ENCODE measurements at regions not wholly inside any gene's neighbourhood (a gene's known extent, or its start where the extent isn't known, plus 50 kb on each side); places are given as distances from the start of the nearest gene placed in this dataset.

DNA sequence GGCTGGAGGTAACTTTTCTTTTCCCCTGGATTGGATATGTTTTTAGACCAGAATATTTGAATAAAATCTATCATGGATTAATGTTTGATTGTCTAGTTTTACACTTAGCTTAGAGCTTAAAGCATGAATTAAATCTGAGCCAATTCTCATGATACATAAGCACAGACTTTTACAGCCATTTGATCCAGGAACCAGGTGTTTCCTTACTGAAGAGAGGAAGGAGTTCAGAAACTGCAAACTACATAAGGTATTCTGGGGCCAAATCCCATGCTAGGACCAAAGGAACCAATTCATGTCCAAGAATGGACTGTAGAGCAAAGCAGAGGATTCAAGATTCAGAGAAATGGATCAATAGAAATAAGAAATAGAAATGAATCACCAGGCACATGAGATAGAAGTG is 360.4 kb upstream of the ZNF608 start:
- Histone ChIP-seq H3K4me1 (ENCODE audit: control insufficient read depth in 2 of 2, insufficient read depth in 2 of 2, low read length in 2 of 2) (no peaks in the 10 kb centered on the region), H3K27ac (ENCODE audit: low read depth, low read length) (no peak overlapping the region), H3K36me3 (ENCODE audit: control insufficient read depth in 2 of 3, insufficient read depth in 3 of 3, low read length in 3 of 3) (no peaks in the 10 kb centered on the region), H3K4me3 (ENCODE audit: low read length) (no peak overlapping the region), H3K27me3 (ENCODE audit: control insufficient read depth in 2 of 2, insufficient read depth in 2 of 2, low read length in 2 of 2) (no peaks in the 10 kb centered on the region), H3K9me3 (ENCODE audit: control insufficient read depth in 2 of 3, low read length in 3 of 3) (no peaks in the 10 kb centered on the region)
- ATAC-seq, result no peak
- DNase-seq, result no peak
- Mint-ChIP-seq H3K4me3 (no peak overlapping the region), H3K27ac (no peak overlapping the region), H3K27me3 (no peaks in the 10 kb centered on the region), H3K4me1 (no peaks in the 10 kb centered on the region), H3K36me3 (no peaks in the 10 kb centered on the region), H3K9me3 (peaks cover 4 to 16% (median 8%) of the 10 kb centered on the region in 11 donors)
- ChIA-PET POLR2A (no interaction called here), CTCF (no interaction called here)
- intact Hi-C loops (cut with micrococcal nuclease), result no loop called here

DNA sequence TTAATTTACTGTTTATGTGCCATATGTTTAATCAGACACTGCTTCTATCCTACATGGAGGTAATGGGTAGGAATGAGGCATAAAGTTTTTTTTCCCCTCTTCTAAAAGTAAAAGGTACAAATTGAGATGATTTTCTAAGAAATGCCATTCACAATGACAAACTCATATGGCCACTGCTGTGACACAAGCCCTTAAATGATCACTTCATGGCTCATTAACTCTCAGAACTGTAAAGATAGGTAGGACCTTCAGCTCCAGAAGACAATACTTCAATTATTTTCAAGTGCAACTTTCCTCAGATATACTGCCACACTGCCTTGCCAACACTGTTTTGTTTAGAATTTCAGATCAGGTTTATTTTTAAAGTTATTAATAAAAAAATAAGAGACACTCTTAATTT is 362.9 kb upstream of the ZNF608 start:
- Histone ChIP-seq H3K27ac (ENCODE audit: low read depth, low read length) (no peak overlapping the region), H3K36me3 (ENCODE audit: control insufficient read depth in 2 of 3, insufficient read depth in 3 of 3, low read length in 3 of 3) (no peaks in the 10 kb centered on the region), H3K4me1 (ENCODE audit: control insufficient read depth in 2 of 2, insufficient read depth in 2 of 2, low read length in 2 of 2) (no peaks in the 10 kb centered on the region), H3K4me3 (ENCODE audit: low read length) (no peak overlapping the region), H3K9me3 (ENCODE audit: control insufficient read depth in 2 of 3, low read length in 3 of 3) (no peaks in the 10 kb centered on the region), H3K27me3 (ENCODE audit: control insufficient read depth in 2 of 2, insufficient read depth in 2 of 2, low read length in 2 of 2) (no peaks in the 10 kb centered on the region)
- peaks cover 4 to 16% (median 8%) of the 10 kb centered on the region in 11 donors for H3K9me3 Mint-ChIP-seq
- ATAC-seq, result no peak
- DNase-seq, result no peak
- H3K4me1 Mint-ChIP-seq, result no peaks in the 10 kb centered on the region
- no peak overlapping the region for H3K4me3 Mint-ChIP-seq
- CTCF ChIA-PET, result no interaction called here
- H3K27me3 Mint-ChIP-seq, result no peaks in the 10 kb centered on the region
- intact Hi-C loops (cut with micrococcal nuclease), result no loop called here
- no peak overlapping the region for H3K27ac Mint-ChIP-seq
- no peaks in the 10 kb centered on the region for H3K36me3 Mint-ChIP-seq
- POLR2A ChIA-PET, result no interaction called here

DNA sequence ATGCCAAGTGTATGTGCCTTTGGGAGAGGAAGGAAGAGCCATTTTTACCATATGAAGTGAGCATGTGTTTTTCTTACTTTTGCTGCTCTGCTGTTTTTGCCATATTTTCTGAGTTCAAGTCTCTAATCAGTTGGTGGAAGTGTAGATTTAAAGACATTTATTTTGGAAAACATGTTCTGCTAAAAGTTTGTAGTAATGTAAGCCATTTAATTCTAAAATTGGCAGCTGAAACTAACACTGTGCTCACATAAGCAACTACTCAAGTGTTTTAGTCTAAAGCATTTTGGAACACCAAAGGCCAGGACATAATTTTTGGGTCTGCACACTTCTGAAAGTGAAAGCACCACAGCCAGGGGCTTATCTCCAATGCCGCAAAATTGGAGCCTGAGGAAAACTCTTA is 363.4 kb upstream of the ZNF608 start:
- ATAC-seq, result no peak
- H3K27me3 Mint-ChIP-seq, result no peaks in the 10 kb centered on the region
- H3K9me3 Mint-ChIP-seq, result peaks cover 4 to 16% (median 8%) of the 10 kb centered on the region in 11 donors
- no peaks in the 10 kb centered on the region for H3K4me1 ChIP-seq (ENCODE audit: control insufficient read depth in 2 of 2, insufficient read depth in 2 of 2, low read length in 2 of 2)
- no peak overlapping the region for H3K4me3 ChIP-seq (ENCODE audit: low read length)
- H3K36me3 Mint-ChIP-seq, result no peaks in the 10 kb centered on the region
- no peak overlapping the region for H3K27ac ChIP-seq (ENCODE audit: low read depth, low read length)
- no peaks in the 10 kb centered on the region for H3K9me3 ChIP-seq (ENCODE audit: control insufficient read depth in 2 of 3, low read length in 3 of 3)
- no peaks in the 10 kb centered on the region for H3K27me3 ChIP-seq (ENCODE audit: control insufficient read depth in 2 of 2, insufficient read depth in 2 of 2, low read length in 2 of 2)
- DNase-seq, result no peak
- intact Hi-C loops (cut with micrococcal nuclease), result no loop called here
- no peak overlapping the region for H3K4me3 Mint-ChIP-seq
- no peaks in the 10 kb centered on the region for H3K4me1 Mint-ChIP-seq
- no peak overlapping the region for H3K27ac Mint-ChIP-seq
- no peaks in the 10 kb centered on the region for H3K36me3 ChIP-seq (ENCODE audit: control insufficient read depth in 2 of 3, insufficient read depth in 3 of 3, low read length in 3 of 3)
- CTCF ChIA-PET, result no interaction called here
- POLR2A ChIA-PET, result no interaction called here

GRCh38 chr5:125112196-125112595 is 365.8 kb upstream of the ZNF608 start:
- no peak overlapping the region for H3K27ac Mint-ChIP-seq
- no peaks in the 10 kb centered on the region for H3K4me1 Mint-ChIP-seq
- H3K36me3 Mint-ChIP-seq, result no peaks in the 10 kb centered on the region
- no peak overlapping the region for H3K4me3 Mint-ChIP-seq
- H3K9me3 Mint-ChIP-seq, result peaks cover 5 to 16% (median 9%) of the 10 kb centered on the region in 11 donors
- H3K4me1 ChIP-seq (ENCODE audit: control insufficient read depth in 2 of 2, insufficient read depth in 2 of 2, low read length in 2 of 2), result no peaks in the 10 kb centered on the region
- intact Hi-C loops (cut with micrococcal nuclease), result no loop called here
- no peaks in the 10 kb centered on the region for H3K9me3 ChIP-seq (ENCODE audit: control insufficient read depth in 2 of 3, low read length in 3 of 3)
- ChIA-PET POLR2A (no interaction called here), CTCF (no interaction called here)
- ATAC-seq (no peak), DNase-seq (no peak)
- no peaks in the 10 kb centered on the region for H3K36me3 ChIP-seq (ENCODE audit: control insufficient read depth in 2 of 3, insufficient read depth in 3 of 3, low read length in 3 of 3)
- no peaks in the 10 kb centered on the region for H3K27me3 ChIP-seq (ENCODE audit: control insufficient read depth in 2 of 2, insufficient read depth in 2 of 2, low read length in 2 of 2)
- no peak overlapping the region for H3K27ac ChIP-seq (ENCODE audit: low read depth, low read length)
- no peak overlapping the region for H3K4me3 ChIP-seq (ENCODE audit: low read length)
- H3K27me3 Mint-ChIP-seq, result no peaks in the 10 kb centered on the region

DNA sequence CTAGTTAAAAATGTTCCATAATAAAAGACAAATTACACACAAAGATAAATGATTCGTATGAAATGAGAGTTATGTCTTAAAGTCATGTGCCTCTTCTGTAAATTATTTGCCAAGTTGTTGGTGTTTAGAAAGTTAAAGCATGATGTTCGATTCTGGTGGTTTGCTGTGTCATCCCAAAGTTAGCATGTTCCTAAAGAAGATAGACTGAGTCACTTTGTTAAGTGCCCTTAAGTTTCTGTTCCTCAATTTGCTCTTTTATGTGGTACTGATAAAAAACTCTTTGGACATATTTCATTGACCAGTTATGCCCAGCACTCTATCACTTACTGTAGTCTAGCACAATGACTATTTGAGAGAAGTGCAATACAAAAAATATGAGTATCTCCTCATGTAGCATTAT is 366.9 kb upstream of the ZNF608 start:
- intact Hi-C loops (cut with micrococcal nuclease), result no loop called here
- Histone ChIP-seq H3K9me3 (ENCODE audit: control insufficient read depth in 2 of 3, low read length in 3 of 3) (no peaks in the 10 kb centered on the region), H3K4me1 (ENCODE audit: control insufficient read depth in 2 of 2, insufficient read depth in 2 of 2, low read length in 2 of 2) (no peaks in the 10 kb centered on the region), H3K27ac (ENCODE audit: low read depth, low read length) (no peak overlapping the region), H3K36me3 (ENCODE audit: control insufficient read depth in 2 of 3, insufficient read depth in 3 of 3, low read length in 3 of 3) (no peaks in the 10 kb centered on the region), H3K27me3 (ENCODE audit: control insufficient read depth in 2 of 2, insufficient read depth in 2 of 2, low read length in 2 of 2) (no peaks in the 10 kb centered on the region), H3K4me3 (ENCODE audit: low read length) (no peak overlapping the region)
- ChIA-PET CTCF (no interaction called here), POLR2A (no interaction called here)
- no peak for ATAC-seq
- H3K4me1 Mint-ChIP-seq, result no peaks in the 10 kb centered on the region
- no peak overlapping the region for H3K27ac Mint-ChIP-seq
- H3K4me3 Mint-ChIP-seq, result no peak overlapping the region
- DNase-seq, result no peak
- H3K9me3 Mint-ChIP-seq, result peaks cover 5 to 16% (median 11%) of the 10 kb centered on the region in 11 donors
- no peaks in the 10 kb centered on the region for H3K27me3 Mint-ChIP-seq
- H3K36me3 Mint-ChIP-seq, result no peaks in the 10 kb centered on the region

DNA sequence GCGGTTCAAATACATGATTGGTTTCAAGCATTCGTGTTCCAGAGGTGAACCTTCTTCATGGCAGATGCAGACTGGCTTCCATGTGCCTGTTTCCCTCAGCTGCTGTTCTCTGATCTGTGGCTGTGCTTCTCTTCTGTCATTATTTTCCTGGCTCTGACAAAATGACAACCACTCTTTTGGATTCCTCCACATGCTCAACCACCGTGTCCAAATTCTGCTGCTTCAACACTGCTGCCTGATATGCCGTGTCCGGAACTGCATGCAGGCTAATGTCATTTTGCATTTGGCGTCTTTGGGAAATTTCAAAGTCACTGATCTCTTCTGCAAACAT is 368.7 kb upstream of the ZNF608 start:
- ChIA-PET POLR2A (no interaction called here), CTCF (no interaction called here)
- intact Hi-C loops (cut with micrococcal nuclease), result no loop called here
- Histone ChIP-seq H3K27ac (ENCODE audit: low read depth, low read length) (no peak overlapping the region), H3K4me3 (ENCODE audit: low read length) (no peak overlapping the region), H3K9me3 (ENCODE audit: control insufficient read depth in 2 of 3, low read length in 3 of 3) (no peaks in the 10 kb centered on the region), H3K27me3 (ENCODE audit: control insufficient read depth in 2 of 2, insufficient read depth in 2 of 2, low read length in 2 of 2) (no peaks in the 10 kb centered on the region), H3K36me3 (ENCODE audit: control insufficient read depth in 2 of 3, insufficient read depth in 3 of 3, low read length in 3 of 3) (no peaks in the 10 kb centered on the region), H3K4me1 (ENCODE audit: control insufficient read depth in 2 of 2, insufficient read depth in 2 of 2, low read length in 2 of 2) (no peaks in the 10 kb centered on the region)
- Mint-ChIP-seq H3K4me1 (no peaks in the 10 kb centered on the region), H3K4me3 (no peak overlapping the region), H3K36me3 (no peaks in the 10 kb centered on the region), H3K27ac (no peak overlapping the region), H3K27me3 (no peaks in the 10 kb centered on the region), H3K9me3 (peaks cover 5 to 17% (median 10%) of the 10 kb centered on the region in 11 donors)
- DNase-seq (no peak), ATAC-seq (no peak)

GRCh38 chr5:125117566-125117965 is 371.1 kb upstream of the ZNF608 start:
- Histone ChIP-seq H3K36me3 (ENCODE audit: control insufficient read depth in 2 of 3, insufficient read depth in 3 of 3, low read length in 3 of 3) (no peaks in the 10 kb centered on the region), H3K9me3 (ENCODE audit: control insufficient read depth in 2 of 3, low read length in 3 of 3) (no peaks in the 10 kb centered on the region), H3K27me3 (ENCODE audit: control insufficient read depth in 2 of 2, insufficient read depth in 2 of 2, low read length in 2 of 2) (no peaks in the 10 kb centered on the region), H3K4me3 (ENCODE audit: low read length) (no peak overlapping the region), H3K27ac (ENCODE audit: low read depth, low read length) (no peak overlapping the region), H3K4me1 (ENCODE audit: control insufficient read depth in 2 of 2, insufficient read depth in 2 of 2, low read length in 2 of 2) (no peaks in the 10 kb centered on the region)
- Mint-ChIP-seq H3K9me3 (peaks cover 0 to 8% (median 5%) of the 10 kb centered on the region in 11 donors), H3K27ac (no peak overlapping the region), H3K4me1 (no peaks in the 10 kb centered on the region), H3K4me3 (no peak overlapping the region), H3K36me3 (no peaks in the 10 kb centered on the region), H3K27me3 (no peaks in the 10 kb centered on the region)
- DNase-seq, result no peak
- intact Hi-C loops (cut with micrococcal nuclease), result no loop called here
- ChIA-PET POLR2A (no interaction called here), CTCF (no interaction called here)
- no peak for ATAC-seq

Measured in naive thymus-derived CD4-positive, alpha-beta T cell (primary cell).